Gastrocnemius medialis (tissue), 4 donors: ENCODE measurements at regions not wholly inside any gene's neighbourhood (a gene's known extent, or its start where the extent isn't known, plus 50 kb on each side); places are given as distances from the start of the nearest gene placed in this dataset.

Experiments
- POLR2A ChIP-seq, 2 donors: fragments of 450-650 bp; IDR thresholded peaks; one replicate each; pipeline ENCODE4 v1.6.1; 2017; ENCODE audit warnings: antibody characterized with exemption in 2 of 2, mild to moderate bottlenecking in 2 of 2, moderate library complexity in 2 of 2
- TF ChIP-seq, protein P1 (sequence below), 5 experiments: fragments of 450-650 bp in 3 of 5; fragments of 200-600 bp in 2 of 5; sonication (generic) in 2 of 5; IDR thresholded peaks in 4 of 5; conservative IDR thresholded peaks in 1 of 5; 1 replicate in 4 of 5; 2 replicates in 1 of 5; pipeline ENCODE4 v1.5.1; 2016 to 2019; ENCODE audit warnings: antibody characterized with exemption in 5 of 5, mild to moderate bottlenecking in 3 of 5, moderate library complexity in 3 of 5

DNA sequence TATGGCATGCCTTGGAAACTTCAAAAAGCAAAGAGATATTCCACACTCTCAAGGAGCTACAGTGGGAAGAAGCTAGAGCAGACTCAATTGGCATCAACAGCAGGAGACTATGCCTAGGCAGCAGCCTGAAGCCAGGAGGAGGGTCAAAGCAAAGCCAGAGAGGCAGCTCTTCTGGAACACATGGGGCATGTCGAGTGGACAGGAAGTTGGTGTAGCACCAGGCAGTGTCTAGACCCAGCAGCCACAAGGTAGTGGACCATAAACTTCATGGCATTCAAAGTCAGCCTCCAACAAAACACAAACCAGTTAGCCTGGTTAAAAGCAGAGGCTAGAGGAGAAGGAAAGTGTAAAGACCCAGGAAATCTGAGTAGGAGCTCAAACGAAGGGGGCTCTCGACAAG lies 311.2 kb upstream of the PKDCC start:
- TF ChIP-seq, protein P1, sequence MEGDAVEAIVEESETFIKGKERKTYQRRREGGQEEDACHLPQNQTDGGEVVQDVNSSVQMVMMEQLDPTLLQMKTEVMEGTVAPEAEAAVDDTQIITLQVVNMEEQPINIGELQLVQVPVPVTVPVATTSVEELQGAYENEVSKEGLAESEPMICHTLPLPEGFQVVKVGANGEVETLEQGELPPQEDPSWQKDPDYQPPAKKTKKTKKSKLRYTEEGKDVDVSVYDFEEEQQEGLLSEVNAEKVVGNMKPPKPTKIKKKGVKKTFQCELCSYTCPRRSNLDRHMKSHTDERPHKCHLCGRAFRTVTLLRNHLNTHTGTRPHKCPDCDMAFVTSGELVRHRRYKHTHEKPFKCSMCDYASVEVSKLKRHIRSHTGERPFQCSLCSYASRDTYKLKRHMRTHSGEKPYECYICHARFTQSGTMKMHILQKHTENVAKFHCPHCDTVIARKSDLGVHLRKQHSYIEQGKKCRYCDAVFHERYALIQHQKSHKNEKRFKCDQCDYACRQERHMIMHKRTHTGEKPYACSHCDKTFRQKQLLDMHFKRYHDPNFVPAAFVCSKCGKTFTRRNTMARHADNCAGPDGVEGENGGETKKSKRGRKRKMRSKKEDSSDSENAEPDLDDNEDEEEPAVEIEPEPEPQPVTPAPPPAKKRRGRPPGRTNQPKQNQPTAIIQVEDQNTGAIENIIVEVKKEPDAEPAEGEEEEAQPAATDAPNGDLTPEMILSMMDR (IDR thresholded peaks at IDR 0.05 in 4 of 5, conservative IDR thresholded peaks at IDR 0.05 in 1 of 5): no peak
- TF ChIP-seq POLR2A (IDR thresholded peaks at IDR 0.05): no peak
